Erythroblast (primary cell): ENCODE measurements at regions not wholly inside any gene's neighbourhood (a gene's known extent, or its start where the extent isn't known, plus 50 kb on each side); places are given as distances from the start of the nearest gene placed in this dataset.

Source experiments
- GATA1 ChIP-seq: IDR thresholded peaks from 2 replicates; pipeline ENCODE4 v1.6.1; 2011; ENCODE audit warnings: low read depth, mild to moderate bottlenecking, control low read depth, low read length, moderate library complexity
- POLR2A ChIP-seq: IDR thresholded peaks from 2 replicates; pipeline ENCODE4 v1.6.1; 2011; ENCODE audit warnings: mild to moderate bottlenecking, low read length

DNA sequence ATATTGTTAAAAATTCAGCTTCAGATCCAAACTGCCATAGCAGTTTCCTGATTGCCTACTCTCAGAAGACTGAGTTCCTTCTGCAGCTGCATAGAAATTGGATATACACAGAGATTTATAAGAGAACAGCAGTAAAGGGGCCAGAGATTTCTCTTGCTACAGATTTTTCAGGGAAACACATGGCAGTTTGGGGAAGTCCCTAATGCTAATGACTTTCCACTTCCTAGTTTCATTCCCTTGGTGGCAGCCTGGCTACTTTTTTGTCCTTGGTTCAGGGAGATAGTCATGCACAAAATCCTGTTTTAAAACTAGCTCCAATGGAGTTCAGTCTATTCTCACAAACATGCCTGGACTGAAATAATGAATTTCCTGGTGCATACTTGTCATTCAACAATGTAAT is 125.3 kb upstream of the PLCB4 start:
- TF ChIP-seq POLR2A (no peak), GATA1 (no peak)
